Psoas muscle (tissue), 7 donors: ENCODE measurements at regions not wholly inside any gene's neighbourhood (a gene's known extent, or its start where the extent isn't known, plus 50 kb on each side); places are given as distances from the start of the nearest gene placed in this dataset.
A peak's percentile ranks its signal among the peaks of the same experiment; 100 is the strongest.

Experiments used
- ATAC-seq, 4 donors: fragments of 200-7000 bp; cut with Tn5 transposase; one replicate each; pipeline ENCODE4 v1.9.1; 2020; ENCODE audit warnings: moderate library complexity in 3 of 4, mild to moderate bottlenecking in 2 of 4
- DNase-seq, 2 donors: peaks; one replicate each; pipeline ENCODE4 v3.0.0-alpha.2; 2020
- H3K27ac ChIP-seq: fragments of 200-600 bp; one replicate; pipeline ENCODE4 v1.8.0; 2022
- H3K27me3 ChIP-seq, 3 donors: fragments of 200-600 bp in 1 of 3; one replicate each; pipeline versions ENCODE4 v1.6.1 to v1.8.0; 2013 to 2022; ENCODE audit warnings: low read length in 2 of 3, mild to moderate bottlenecking in 2 of 3, moderate library complexity in 1 of 3; ENCODE audit not compliant: insufficient read depth in 3 of 3
- H3K36me3 ChIP-seq, 2 donors: fragments of 200-600 bp in 1 of 2; one replicate each; pipeline versions ENCODE4 v1.6.1 to v1.8.0; 2013 to 2022; ENCODE audit warnings: low read depth in 1 of 2, mild to moderate bottlenecking in 1 of 2, moderate library complexity in 1 of 2; ENCODE audit not compliant: insufficient read depth in 1 of 2
- H3K4me1 ChIP-seq: fragments of 200-600 bp; one replicate; pipeline ENCODE4 v1.8.0; 2022
- H3K4me3 ChIP-seq: fragments of 200-600 bp; one replicate; pipeline ENCODE4 v1.8.0; 2022; ENCODE audit warnings: mild to moderate bottlenecking
- H3K9me3 ChIP-seq: fragments of 200-600 bp; one replicate; pipeline ENCODE4 v1.8.0; 2022
- CTCF ChIP-seq: fragments of 200-600 bp; IDR thresholded peaks from one replicate; pipeline ENCODE4 v1.8.0; 2022; ENCODE audit warnings: antibody characterized with exemption
- WGBS, 3 donors: extraction: QIAGEN DNeasy Blood & Tissue Kit; methylation state at CpG; one replicate each; pipeline versions ENCODE4 v1.1.6 to v1.1.7; 2013; 5-methylcytosine and 5-hydroxymethylcytosine counted together
- intact Hi-C, 2 donors: fragments of 100-400 bp; cut with DNase I; formaldehyde crosslinking; loops; one replicate each; pipeline versions ENCODE4 v1.11.0 to v1.14.2; 2022
- donor health status: healthy with polysubstance abuse.
- donor health status: DM: no; HTN: no; CAD: no; lungs with moderate emphysema.
- donor health status: Bipolar disorder and iron deficiency.
- donor health status: healthy.
- donor health status: DM: yes; HTN: yes; CAD: no.
- donor health status: DM: no; HTN: no; CAD: no.
- donor health status: DM: yes; HTN: yes; CAD: no.

DNA sequence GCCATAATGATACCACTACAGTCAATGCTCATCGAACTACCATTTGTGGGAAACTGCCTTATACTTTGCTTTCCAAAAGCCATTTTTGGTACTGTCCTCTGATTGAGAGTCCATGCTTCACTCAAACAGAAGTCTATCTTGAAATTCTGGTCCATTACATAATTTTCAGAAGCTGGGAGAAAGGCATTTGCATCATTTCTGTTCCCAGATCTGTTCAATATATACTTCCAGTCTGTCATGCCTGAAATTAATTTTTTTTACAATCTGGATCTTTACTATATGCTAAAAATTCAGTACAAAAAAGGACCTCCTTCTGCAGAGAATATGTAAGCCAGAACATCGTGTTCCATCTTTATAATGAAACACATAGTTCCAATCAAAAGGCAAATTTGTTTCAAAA lies 528.9 kb upstream of the MEF2C start:
- Histone ChIP-seq H3K27me3 (no peaks in the 10 kb centered on the region), H3K4me3 (no peak overlapping the region), H3K9me3 (no peaks in the 10 kb centered on the region), H3K4me1 (peaks cover 10% of the 10 kb centered on the region), H3K36me3 (no peaks in the 10 kb centered on the region), H3K27ac (no peak overlapping the region)
- no peak for TF ChIP-seq CTCF
- intact Hi-C loops: no loop called here
- 91 to 94% (median 94%) methylated on average over 2 of the region's 2 CpGs for WGBS, 3 donors
- no peak for DNase-seq
- ATAC-seq: no peak

- H3K4me3 ChIP-seq: no peak overlapping the region
- TF ChIP-seq CTCF: no peak
- peak overlapping the region; percentile 51 for H3K27ac ChIP-seq
- 24 to 48% (median 29%) methylated on average over 3 of the region's 3 CpGs for WGBS, 3 donors
- no peaks in the 10 kb centered on the region for H3K36me3 ChIP-seq
- no peaks in the 10 kb centered on the region for H3K9me3 ChIP-seq
- intact Hi-C loops: no loop called here
- ATAC-seq: peak in 3 of 4 donors; percentile 55 to 78 (median 65)
- H3K27me3 ChIP-seq: no peaks in the 10 kb centered on the region
- no peak for DNase-seq
- peaks cover 15% of the 10 kb centered on the region for H3K4me1 ChIP-seq
These were observed 524.1 kb upstream of the MEF2C start for GRCh38 chr5:89407054-89407453.

- Histone ChIP-seq H3K27me3 (no peaks in the 10 kb centered on the region), H3K4me1 (peaks cover 3% of the 10 kb centered on the region), H3K27ac (no peak overlapping the region), H3K36me3 (no peaks in the 10 kb centered on the region), H3K4me3 (no peak overlapping the region), H3K9me3 (no peaks in the 10 kb centered on the region)
- DNase-seq (no peak), ATAC-seq (no peak)
- 76 to 91% (median 79%) methylated on average over 1 of the region's 1 CpG for WGBS, 3 donors
- no peak for TF ChIP-seq CTCF
- intact Hi-C loops: no loop called here
These were observed 518.7 kb upstream of the MEF2C start for GRCh38 chr5:89401659-89402058.

DNA sequence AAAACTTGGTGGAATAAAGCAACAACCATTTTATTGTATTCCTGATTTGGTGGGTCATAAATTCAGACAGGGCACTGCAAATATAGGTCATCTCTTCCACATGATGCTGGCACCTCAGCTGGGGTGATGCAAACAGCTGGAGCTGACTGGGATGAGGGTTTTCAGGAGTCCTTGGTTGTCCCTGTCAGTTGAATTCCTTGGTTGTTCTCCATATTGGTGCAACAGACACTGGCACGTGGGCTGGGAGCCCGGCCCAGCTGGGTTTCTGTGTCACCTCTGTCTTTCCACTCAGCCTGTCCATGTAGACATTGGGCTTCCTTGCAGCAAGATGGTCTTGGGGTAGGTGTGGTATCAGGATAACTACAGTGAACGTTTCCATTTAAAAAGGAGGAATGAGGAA lies 518.0 kb upstream of the MEF2C start:
- intact Hi-C loops: no loop called here
- no peak overlapping the region for H3K27ac ChIP-seq

More for the DNA sequence above, 518.0 kb upstream of the MEF2C start:
- H3K27me3 ChIP-seq: no peaks in the 10 kb centered on the region
- peak in 1 of 2 donors; percentile 55 for DNase-seq
- peak in 2 of 4 donors; percentile 78 to 89 for ATAC-seq
- no peak for TF ChIP-seq CTCF
- 40 to 54% (median 52%) methylated on average over 3 of the region's 3 CpGs for WGBS, 3 donors
- no peaks in the 10 kb centered on the region for H3K36me3 ChIP-seq
- H3K4me1 ChIP-seq: no peaks in the 10 kb centered on the region
- no peaks in the 10 kb centered on the region for H3K9me3 ChIP-seq
- H3K4me3 ChIP-seq: no peak overlapping the region
